B cell (primary cell): ENCODE measurements at regions not wholly inside any gene's neighbourhood (a gene's known extent, or its start where the extent isn't known, plus 50 kb on each side); places are given as distances from the start of the nearest gene placed in this dataset.

Source experiments
- ATAC-seq: fragments of 200-7000 bp; cut with Tn5 transposase; one replicate; pipeline ENCODE4 v1.10.0; 2021; ENCODE audit warnings: low read depth, mild to moderate bottlenecking, moderate number of reproducible peaks, moderate library complexity
- CTCF ChIA-PET: fragments of 350-600 bp; sonication (Branson Sonifier 250); formaldehyde crosslinking; loops from one replicate; lab custom pipeline; 2021; ENCODE audit warnings: antibody characterized with exemption, inconsistent platforms; lab: Charles Lee
- POLR2A ChIA-PET: fragments of 350-600 bp; sonication (Branson Sonifier 250); formaldehyde crosslinking; loops from one replicate; lab custom pipeline; 2021; ENCODE audit warnings: antibody characterized with exemption; lab: Charles Lee
- DNase-seq: peaks from one replicate; pipeline ENCODE4 v3.0.0; 2013
- H2AFZ ChIP-seq: 2 replicates; pipeline ENCODE4 v1.6.1; 2012; ENCODE audit warnings: mild to moderate bottlenecking, low read depth, low read length; ENCODE audit not compliant: insufficient read depth, poor library complexity, severe bottlenecking
- H3K27ac ChIP-seq, 2 donors: 1 replicate in 1 of 2; 2 replicates in 1 of 2; pipeline ENCODE4 v1.5.1; 2012 to 2013; ENCODE audit warnings: low read length in 2 of 2, mild to moderate bottlenecking in 2 of 2, moderate library complexity in 1 of 2
- H3K27me3 ChIP-seq, 4 experiments: fragments of 200-600 bp in 1 of 4; sonication (generic) in 1 of 4; replicated peaks in 1 of 4; 1 replicate in 2 of 4; 2 replicates in 2 of 4; pipeline versions ENCODE4 v1.6.1 to v1.7.0; 2013 to 2016; ENCODE audit warnings: low read length in 3 of 4, mild to moderate bottlenecking in 2 of 4, mixed read lengths in 1 of 4, moderate library complexity in 1 of 4; ENCODE audit not compliant: insufficient read depth in 4 of 4, control insufficient read depth in 3 of 4; ENCODE audit errors: control extremely low read depth in 1 of 4
- H3K36me3 ChIP-seq, 2 experiments: replicated peaks in 1 of 2; 1 replicate in 1 of 2; 2 replicates in 1 of 2; pipeline versions ENCODE4 v1.6.1 to v1.7.1; 2013; ENCODE audit warnings: low read length in 1 of 2; ENCODE audit not compliant: insufficient read depth in 2 of 2, control insufficient read depth in 1 of 2; ENCODE audit errors: control extremely low read depth in 1 of 2, extremely low read depth in 1 of 2
- H3K4me1 ChIP-seq, 2 donors: fragments of 200-600 bp in 1 of 2; sonication (generic) in 1 of 2; 1 replicate in 1 of 2; 2 replicates in 1 of 2; pipeline versions ENCODE4 v1.5.1 to v1.6.1; 2013 to 2017; ENCODE audit warnings: low read length in 2 of 2; ENCODE audit not compliant: control insufficient read depth in 2 of 2, insufficient read depth in 2 of 2
- H3K4me2 ChIP-seq: replicated peaks from 2 replicates; pipeline ENCODE3; 2012; ENCODE audit warnings: mild to moderate bottlenecking, low read depth, low read length; ENCODE audit not compliant: poor library complexity, severe bottlenecking
- H3K4me3 ChIP-seq, 5 experiments: fragments of 200-600 bp in 1 of 5; sonication (generic) in 1 of 5; 1 replicate in 3 of 5; 2 replicates in 2 of 5; pipeline versions ENCODE4 v1.5.1 to v1.7.0; 2011 to 2016; ENCODE audit warnings: low read length in 4 of 5, mild to moderate bottlenecking in 4 of 5, low read depth in 2 of 5, control low read depth in 1 of 5, moderate library complexity in 1 of 5; ENCODE audit not compliant: insufficient read depth in 1 of 5; ENCODE audit errors: control extremely low read depth in 1 of 5, extremely low read depth in 1 of 5
- H3K79me2 ChIP-seq: fragments of 200-600 bp; sonication (generic); one replicate; pipeline ENCODE4 v1.6.0; 2016; ENCODE audit warnings: low read length; ENCODE audit not compliant: control insufficient read depth, insufficient read depth
- H3K9ac ChIP-seq: fragments of 200-600 bp; sonication (generic); 2 replicates; pipeline ENCODE4 v1.6.1; 2017; ENCODE audit warnings: mild to moderate bottlenecking, low read length, moderate library complexity
- H3K9me3 ChIP-seq, 3 donors: one replicate each; pipeline versions ENCODE4 v1.6.1 to v1.7.1; 2013; ENCODE audit warnings: low read length in 2 of 3; ENCODE audit not compliant: control insufficient read depth in 2 of 3, insufficient read depth in 1 of 3; ENCODE audit errors: control extremely low read depth in 1 of 3
- H4K20me1 ChIP-seq: 2 replicates; pipeline ENCODE4 v1.6.0; 2012; ENCODE audit warnings: mild to moderate bottlenecking, low read length; ENCODE audit not compliant: insufficient read depth, control insufficient read depth, poor library complexity, severe bottlenecking
- H3K27ac Mint-ChIP-seq: one replicate; pipeline ENCODE4 v1.8.0; 2021; ENCODE audit warnings: mixed read lengths
- H3K27me3 Mint-ChIP-seq: one replicate; pipeline ENCODE4 v1.8.0; 2021; ENCODE audit warnings: mixed read lengths
- H3K4me1 Mint-ChIP-seq: one replicate; pipeline ENCODE4 v1.8.0; 2021; ENCODE audit warnings: mixed read lengths
- H3K4me3 Mint-ChIP-seq: one replicate; pipeline ENCODE4 v1.8.0; 2021; ENCODE audit warnings: mixed read lengths
- H3K9me3 Mint-ChIP-seq: one replicate; pipeline ENCODE4 v1.8.0; 2022; ENCODE audit warnings: mixed read lengths; ENCODE audit not compliant: insufficient read depth
- EZH2 ChIP-seq: IDR thresholded peaks from 2 replicates; pipeline ENCODE4 v1.6.1; 2012; ENCODE audit warnings: borderline replicate concordance, low read depth, mild to moderate bottlenecking, moderate library complexity, low read length; ENCODE audit not compliant: insufficient read depth, poor library complexity, severe bottlenecking
- WGBS: methylation state at CpG from one replicate; pipeline ENCODE4 v1.1.5; 2013; ENCODE audit warnings: missing lambda C conversion rate; ENCODE audit not compliant: insufficient coverage; 5-methylcytosine and 5-hydroxymethylcytosine counted together
- intact Hi-C: fragments of 100-400 bp; cut with micrococcal nuclease; formaldehyde crosslinking; loops from one replicate; pipeline ENCODE4 v1.10.0; 2022
- TF ChIP-seq, protein P1 (sequence below): fragments of 200-600 bp; IDR thresholded peaks from one replicate; pipeline ENCODE4 v1.8.0; 2022; ENCODE audit warnings: antibody characterized with exemption, mild to moderate bottlenecking

- H3K27ac ChIP-seq, result no peak overlapping the region
- 92% methylated on average over 3 of the region's 5 CpGs for WGBS
- no peaks in the 10 kb centered on the region for H3K27me3 Mint-ChIP-seq
- no peaks in the 10 kb centered on the region for H3K36me3 ChIP-seq
- no peaks in the 10 kb centered on the region for H3K4me1 ChIP-seq
- H3K27me3 ChIP-seq, result no peaks in the 10 kb centered on the region
- no peak for TF ChIP-seq EZH2
- TF ChIP-seq, protein P1, sequence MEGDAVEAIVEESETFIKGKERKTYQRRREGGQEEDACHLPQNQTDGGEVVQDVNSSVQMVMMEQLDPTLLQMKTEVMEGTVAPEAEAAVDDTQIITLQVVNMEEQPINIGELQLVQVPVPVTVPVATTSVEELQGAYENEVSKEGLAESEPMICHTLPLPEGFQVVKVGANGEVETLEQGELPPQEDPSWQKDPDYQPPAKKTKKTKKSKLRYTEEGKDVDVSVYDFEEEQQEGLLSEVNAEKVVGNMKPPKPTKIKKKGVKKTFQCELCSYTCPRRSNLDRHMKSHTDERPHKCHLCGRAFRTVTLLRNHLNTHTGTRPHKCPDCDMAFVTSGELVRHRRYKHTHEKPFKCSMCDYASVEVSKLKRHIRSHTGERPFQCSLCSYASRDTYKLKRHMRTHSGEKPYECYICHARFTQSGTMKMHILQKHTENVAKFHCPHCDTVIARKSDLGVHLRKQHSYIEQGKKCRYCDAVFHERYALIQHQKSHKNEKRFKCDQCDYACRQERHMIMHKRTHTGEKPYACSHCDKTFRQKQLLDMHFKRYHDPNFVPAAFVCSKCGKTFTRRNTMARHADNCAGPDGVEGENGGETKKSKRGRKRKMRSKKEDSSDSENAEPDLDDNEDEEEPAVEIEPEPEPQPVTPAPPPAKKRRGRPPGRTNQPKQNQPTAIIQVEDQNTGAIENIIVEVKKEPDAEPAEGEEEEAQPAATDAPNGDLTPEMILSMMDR, result no peak
- POLR2A ChIA-PET, result no interaction called here
- H3K79me2 ChIP-seq, result no peaks in the 10 kb centered on the region
- no peaks in the 10 kb centered on the region for H4K20me1 ChIP-seq
- no peaks in the 10 kb centered on the region for H3K9me3 Mint-ChIP-seq
- H3K4me3 Mint-ChIP-seq, result no peak overlapping the region
- H3K9ac ChIP-seq, result no peak overlapping the region
- ATAC-seq (no peak), DNase-seq (no peak)
- CTCF ChIA-PET, result no interaction called here
- H3K9me3 ChIP-seq, result peaks cover 0 to 5% (median 0%) of the 10 kb centered on the region in 3 donors
- H2AFZ ChIP-seq, result no peak overlapping the region
- H3K4me1 Mint-ChIP-seq, result no peaks in the 10 kb centered on the region
- no peak overlapping the region for H3K4me2 ChIP-seq
- intact Hi-C loops, result no loop called here
- no peak overlapping the region for H3K27ac Mint-ChIP-seq
- H3K4me3 ChIP-seq, result no peak overlapping the region
Measured at GRCh38 chr1:232322162-232322734, 307.7 kb downstream of the SIPA1L2 start.

DNA sequence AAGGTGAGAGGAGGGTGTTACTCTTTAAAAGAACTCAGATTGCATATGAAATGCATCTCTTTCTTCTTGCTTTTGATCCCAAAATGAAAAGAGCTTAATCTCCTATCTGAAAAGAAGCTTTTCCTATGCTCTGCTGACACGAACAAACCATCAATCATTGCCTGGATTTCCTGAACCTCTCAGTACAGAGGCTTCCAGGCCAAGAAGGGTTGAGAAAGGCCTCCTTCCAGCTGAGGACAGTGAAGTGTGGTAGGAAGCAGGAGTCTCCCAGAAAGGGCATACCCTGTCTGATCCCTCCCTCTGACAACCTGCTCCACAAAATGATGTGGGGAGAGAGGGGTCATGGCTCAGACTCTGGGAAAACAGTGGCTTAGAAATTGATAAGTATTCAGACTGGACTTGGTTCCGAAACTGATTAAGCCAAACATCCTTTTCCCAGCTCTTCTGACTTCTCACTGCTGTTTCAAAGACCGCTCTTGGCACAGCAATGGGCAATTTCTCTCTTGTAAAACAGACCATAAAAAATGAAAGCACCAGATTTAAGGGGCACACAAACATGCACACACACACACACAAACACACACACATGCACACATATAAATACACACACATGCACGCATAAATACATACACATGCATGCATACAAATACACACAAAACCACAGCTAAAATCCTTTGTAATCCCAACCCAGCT, 310.3 kb downstream of the SIPA1L2 start:
- no peaks in the 10 kb centered on the region for H3K27me3 ChIP-seq
- TF ChIP-seq EZH2, result no peak
- TF ChIP-seq, protein P1, result no peak
- Mint-ChIP-seq H3K4me3 (no peak overlapping the region), H3K4me1 (no peaks in the 10 kb centered on the region), H3K27ac (no peak overlapping the region), H3K9me3 (no peaks in the 10 kb centered on the region), H3K27me3 (peaks cover 3% of the 10 kb centered on the region)
- H3K27ac ChIP-seq, result no peak overlapping the region
- H3K4me1 ChIP-seq, result no peaks in the 10 kb centered on the region
- no peak overlapping the region for H3K4me3 ChIP-seq
- H3K9ac ChIP-seq, result no peak overlapping the region
- DNase-seq, result no peak
- no peaks in the 10 kb centered on the region for H3K36me3 ChIP-seq
- WGBS, result 96% methylated on average over 2 of the region's 4 CpGs
- ChIA-PET POLR2A (no interaction called here), CTCF (no interaction called here)
- intact Hi-C loops, result no loop called here
- H4K20me1 ChIP-seq, result no peaks in the 10 kb centered on the region
- H3K9me3 ChIP-seq, result peaks cover 0 to 5% (median 0%) of the 10 kb centered on the region in 3 donors
- H3K79me2 ChIP-seq, result no peaks in the 10 kb centered on the region
- ATAC-seq, result no peak
- no peak overlapping the region for H3K4me2 ChIP-seq
- no peak overlapping the region for H2AFZ ChIP-seq
